WTC11 (cell line): ENCODE measurements at regions not wholly inside any gene's neighbourhood (a gene's known extent, or its start where the extent isn't known, plus 50 kb on each side); places are given as distances from the start of the nearest gene placed in this dataset.
"Not testable (repeated sequence)": the region's sequence is repeated elsewhere in the genome, so short reads cannot be mapped to it uniquely, and the experiment has no call there.

ENCODE experiments used
- ATAC-seq: fragments of 200-7000 bp; cut with Tn5 transposase; 2 replicates; pipeline ENCODE4 v1.10.0; 2021; ENCODE audit warnings: mild to moderate bottlenecking, moderate library complexity
- CTCF ChIA-PET: fragments of 300-600 bp; sonication (Branson Sonifier 250); formaldehyde crosslinking; loops from one replicate; lab custom pipeline; 2021; ENCODE audit warnings: antibody characterized with exemption; lab: Charles Lee
- POLR2A ChIA-PET: fragments of 350-600 bp; sonication (Branson Sonifier 250); formaldehyde crosslinking; loops from one replicate; lab custom pipeline; 2021; ENCODE audit warnings: antibody characterized with exemption; lab: Charles Lee
- DNase-seq: peaks from one replicate; pipeline ENCODE4 v3.0.0; 2021; ENCODE audit warnings: low spot score
- H3K27ac Mint-ChIP-seq: 2 replicates; pipeline ENCODE4 v1.8.0; 2021; ENCODE audit warnings: mixed read lengths
- H3K27me3 Mint-ChIP-seq: 2 replicates; pipeline ENCODE4 v1.8.0; 2021; ENCODE audit warnings: low read depth, mild to moderate bottlenecking, moderate library complexity, mixed read lengths
- H3K36me3 Mint-ChIP-seq: 2 replicates; pipeline ENCODE4 v1.8.0; 2021; ENCODE audit warnings: mixed read lengths
- H3K4me1 Mint-ChIP-seq: 2 replicates; pipeline ENCODE4 v1.8.0; 2022; ENCODE audit warnings: mixed read lengths
- H3K4me3 Mint-ChIP-seq: 2 replicates; pipeline ENCODE4 v1.8.0; 2021; ENCODE audit warnings: mild to moderate bottlenecking, moderate library complexity, mixed read lengths
- H3K9me3 Mint-ChIP-seq: 2 replicates; pipeline ENCODE4 v1.8.0; 2021; ENCODE audit warnings: mixed read lengths
- CBFB ChIP-seq: sonication (generic); formaldehyde crosslinking; IDR thresholded peaks from 2 replicates; pipeline ENCODE4 v1.8.1; 2022; ENCODE audit warnings: mild to moderate bottlenecking, low read depth, missing genetic modification reagents
- CDX4 ChIP-seq: fragments of 250-450 bp; sonication (Bioruptor Pico); IDR thresholded peaks from 2 replicates; pipeline ENCODE4 v1.9.0; 2021; ENCODE audit warnings: moderate library complexity, mild to moderate bottlenecking, inconsistent platforms, borderline replicate concordance
- ELF4 ChIP-seq: sonication (generic); formaldehyde crosslinking; IDR thresholded peaks from 2 replicates; pipeline ENCODE4 v1.8.1; 2022; ENCODE audit warnings: low read depth, mild to moderate bottlenecking, moderate library complexity, missing genetic modification reagents
- EMX1 ChIP-seq: fragments of 250-450 bp; sonication (Bioruptor Pico); IDR thresholded peaks from 2 replicates; pipeline ENCODE4 v1.8.0; 2021; ENCODE audit warnings: mild to moderate bottlenecking
- FOXJ3 ChIP-seq: sonication (generic); formaldehyde crosslinking; IDR thresholded peaks from 2 replicates; pipeline ENCODE4 v1.9.0; 2021; ENCODE audit warnings: missing genetic modification reagents, mild to moderate bottlenecking, borderline replicate concordance
- FOXP1 ChIP-seq: sonication (generic); formaldehyde crosslinking; IDR thresholded peaks from 2 replicates; pipeline ENCODE4 v1.8.0; 2022; ENCODE audit warnings: missing genetic modification reagents, mild to moderate bottlenecking, moderate library complexity, borderline replicate concordance
- JUN ChIP-seq: sonication (generic); formaldehyde crosslinking; IDR thresholded peaks from 2 replicates; pipeline ENCODE4 v1.8.0; 2023; ENCODE audit warnings: mild to moderate bottlenecking, missing genetic modification reagents
- MAX ChIP-seq: sonication (generic); formaldehyde crosslinking; IDR thresholded peaks from 2 replicates; pipeline ENCODE4 v1.8.0; 2022; ENCODE audit warnings: mild to moderate bottlenecking, missing genetic modification reagents
- NR1H2 ChIP-seq: sonication (generic); formaldehyde crosslinking; IDR thresholded peaks from 2 replicates; pipeline ENCODE4 v1.9.0; 2021; ENCODE audit warnings: mild to moderate bottlenecking, moderate library complexity, missing genetic modification reagents
- NR2C2 ChIP-seq: sonication (generic); formaldehyde crosslinking; IDR thresholded peaks from 2 replicates; pipeline ENCODE4 v1.8.0; 2022; ENCODE audit warnings: mild to moderate bottlenecking, missing genetic modification reagents
- RELA ChIP-seq: sonication (generic); formaldehyde crosslinking; IDR thresholded peaks from 2 replicates; pipeline ENCODE4 v1.8.1; 2022; ENCODE audit warnings: missing genetic modification reagents, mild to moderate bottlenecking, borderline replicate concordance
- RORB ChIP-seq: fragments of 250-450 bp; sonication (Bioruptor Pico); IDR thresholded peaks from 2 replicates; pipeline ENCODE4 v1.9.0; 2021; ENCODE audit warnings: mild to moderate bottlenecking
- SMAD3 ChIP-seq: sonication (generic); formaldehyde crosslinking; IDR thresholded peaks from 2 replicates; pipeline ENCODE4 v1.8.0; 2022; ENCODE audit warnings: missing genetic modification reagents, mild to moderate bottlenecking, borderline replicate concordance
- SMAD4 ChIP-seq: sonication (generic); formaldehyde crosslinking; IDR thresholded peaks from 2 replicates; pipeline ENCODE4 v1.8.0; 2022; ENCODE audit warnings: mild to moderate bottlenecking, missing genetic modification reagents
- ZMAT4 ChIP-seq: fragments of 250-450 bp; sonication (Bioruptor Pico); IDR thresholded peaks from 2 replicates; pipeline ENCODE4 v1.9.0; 2021; ENCODE audit warnings: mild to moderate bottlenecking
- ZNF317 ChIP-seq: sonication (generic); formaldehyde crosslinking; IDR thresholded peaks from 2 replicates; pipeline ENCODE4 v1.8.1; 2023; ENCODE audit warnings: low read depth, mild to moderate bottlenecking, moderate library complexity, missing genetic modification reagents, borderline replicate concordance
- ZNF512 ChIP-seq: sonication (generic); formaldehyde crosslinking; IDR thresholded peaks from 2 replicates; pipeline ENCODE4 v1.8.1; 2022; ENCODE audit warnings: missing genetic modification reagents, borderline replicate concordance
- TF ChIP-seq, protein P1 (sequence below): fragments of 200-600 bp; IDR thresholded peaks from 2 replicates; pipeline ENCODE4 v1.8.0; 2022; ENCODE audit warnings: antibody characterized with exemption
- TF ChIP-seq, protein P2 (sequence below): sonication (generic); formaldehyde crosslinking; IDR thresholded peaks from 2 replicates; pipeline ENCODE4 v1.8.1; 2023; ENCODE audit warnings: mild to moderate bottlenecking, missing genetic modification reagents
- TF ChIP-seq, protein P3 (sequence below): sonication (generic); formaldehyde crosslinking; IDR thresholded peaks from 2 replicates; pipeline ENCODE4 v1.8.0; 2023; ENCODE audit warnings: mild to moderate bottlenecking, missing genetic modification reagents

- TF ChIP-seq, protein P1, sequence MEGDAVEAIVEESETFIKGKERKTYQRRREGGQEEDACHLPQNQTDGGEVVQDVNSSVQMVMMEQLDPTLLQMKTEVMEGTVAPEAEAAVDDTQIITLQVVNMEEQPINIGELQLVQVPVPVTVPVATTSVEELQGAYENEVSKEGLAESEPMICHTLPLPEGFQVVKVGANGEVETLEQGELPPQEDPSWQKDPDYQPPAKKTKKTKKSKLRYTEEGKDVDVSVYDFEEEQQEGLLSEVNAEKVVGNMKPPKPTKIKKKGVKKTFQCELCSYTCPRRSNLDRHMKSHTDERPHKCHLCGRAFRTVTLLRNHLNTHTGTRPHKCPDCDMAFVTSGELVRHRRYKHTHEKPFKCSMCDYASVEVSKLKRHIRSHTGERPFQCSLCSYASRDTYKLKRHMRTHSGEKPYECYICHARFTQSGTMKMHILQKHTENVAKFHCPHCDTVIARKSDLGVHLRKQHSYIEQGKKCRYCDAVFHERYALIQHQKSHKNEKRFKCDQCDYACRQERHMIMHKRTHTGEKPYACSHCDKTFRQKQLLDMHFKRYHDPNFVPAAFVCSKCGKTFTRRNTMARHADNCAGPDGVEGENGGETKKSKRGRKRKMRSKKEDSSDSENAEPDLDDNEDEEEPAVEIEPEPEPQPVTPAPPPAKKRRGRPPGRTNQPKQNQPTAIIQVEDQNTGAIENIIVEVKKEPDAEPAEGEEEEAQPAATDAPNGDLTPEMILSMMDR: no peak
- TF ChIP-seq MAX (CRISPR knock-in tag): no peak
- TF ChIP-seq ZMAT4: no peak
Measured at GRCh38 chr4:18422685-18423084, 401.1 kb upstream of the LCORL start (continued).

DNA sequence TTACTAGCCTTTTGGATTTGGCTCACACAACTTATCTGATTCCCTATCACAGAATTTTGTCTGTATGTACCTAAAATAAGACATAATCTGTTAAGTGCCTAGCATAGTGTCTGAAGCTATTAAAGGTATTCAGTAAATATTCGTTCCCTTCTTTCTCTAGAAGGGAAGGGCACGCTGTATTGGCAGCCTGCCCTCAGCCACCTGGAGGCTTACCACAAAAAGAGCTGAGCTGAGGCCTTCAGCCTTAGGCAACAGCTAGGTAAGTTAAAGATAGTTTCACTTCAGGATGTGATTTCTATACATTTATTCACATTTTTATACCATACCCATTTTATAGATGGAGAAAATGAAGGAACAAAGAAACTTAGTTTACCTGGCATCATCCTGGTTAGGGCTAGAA, 400.0 kb upstream of the LCORL start:
- no peak overlapping the region for H3K4me3 Mint-ChIP-seq
- DNase-seq (no peak), ATAC-seq (no peak)
- no peak for TF ChIP-seq NR1H2 (CRISPR knock-in tag)
- TF ChIP-seq, protein P2, sequence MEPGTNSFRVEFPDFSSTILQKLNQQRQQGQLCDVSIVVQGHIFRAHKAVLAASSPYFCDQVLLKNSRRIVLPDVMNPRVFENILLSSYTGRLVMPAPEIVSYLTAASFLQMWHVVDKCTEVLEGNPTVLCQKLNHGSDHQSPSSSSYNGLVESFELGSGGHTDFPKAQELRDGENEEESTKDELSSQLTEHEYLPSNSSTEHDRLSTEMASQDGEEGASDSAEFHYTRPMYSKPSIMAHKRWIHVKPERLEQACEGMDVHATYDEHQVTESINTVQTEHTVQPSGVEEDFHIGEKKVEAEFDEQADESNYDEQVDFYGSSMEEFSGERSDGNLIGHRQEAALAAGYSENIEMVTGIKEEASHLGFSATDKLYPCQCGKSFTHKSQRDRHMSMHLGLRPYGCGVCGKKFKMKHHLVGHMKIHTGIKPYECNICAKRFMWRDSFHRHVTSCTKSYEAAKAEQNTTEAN (CRISPR knock-in tag): no peak
- H3K36me3 Mint-ChIP-seq: no peaks in the 10 kb centered on the region
- POLR2A ChIA-PET: no interaction called here
- H3K27me3 Mint-ChIP-seq: no peaks in the 10 kb centered on the region
- no peaks in the 10 kb centered on the region for H3K4me1 Mint-ChIP-seq
- H3K9me3 Mint-ChIP-seq: peaks cover 16% of the 10 kb centered on the region
- no peak overlapping the region for H3K27ac Mint-ChIP-seq
- CTCF ChIA-PET: no interaction called here

GRCh38 chr4:18419780-18420179, 398.2 kb upstream of the LCORL start:
- ATAC-seq (no peak), DNase-seq (no peak)
- Mint-ChIP-seq H3K27me3 (no peaks in the 10 kb centered on the region), H3K9me3 (peaks cover 9% of the 10 kb centered on the region; the same call in 1 of the 2 replicates), H3K4me3 (no peak overlapping the region), H3K36me3 (no peaks in the 10 kb centered on the region), H3K27ac (no peak overlapping the region), H3K4me1 (no peaks in the 10 kb centered on the region)
- ChIA-PET POLR2A (no interaction called here), CTCF (no interaction called here)
- TF ChIP-seq SMAD3 (CRISPR knock-in tag): no peak
- no peak for TF ChIP-seq EMX1 (CRISPR knock-in tag)
- TF ChIP-seq CDX4 (CRISPR knock-in tag): no peak
- TF ChIP-seq ZNF317 (CRISPR knock-in tag): no peak
- no peak for TF ChIP-seq RORB (CRISPR knock-in tag)
- no peak for TF ChIP-seq SMAD4 (CRISPR knock-in tag)
- TF ChIP-seq ELF4 (CRISPR knock-in tag): no peak
- no peak for TF ChIP-seq FOXJ3 (CRISPR knock-in tag)
- no peak for TF ChIP-seq NR2C2 (CRISPR knock-in tag)
- no peak for TF ChIP-seq JUN (CRISPR knock-in tag)
- no peak for TF ChIP-seq RELA (CRISPR knock-in tag)
- TF ChIP-seq FOXP1 (CRISPR knock-in tag): no peak
- TF ChIP-seq, protein P3, sequence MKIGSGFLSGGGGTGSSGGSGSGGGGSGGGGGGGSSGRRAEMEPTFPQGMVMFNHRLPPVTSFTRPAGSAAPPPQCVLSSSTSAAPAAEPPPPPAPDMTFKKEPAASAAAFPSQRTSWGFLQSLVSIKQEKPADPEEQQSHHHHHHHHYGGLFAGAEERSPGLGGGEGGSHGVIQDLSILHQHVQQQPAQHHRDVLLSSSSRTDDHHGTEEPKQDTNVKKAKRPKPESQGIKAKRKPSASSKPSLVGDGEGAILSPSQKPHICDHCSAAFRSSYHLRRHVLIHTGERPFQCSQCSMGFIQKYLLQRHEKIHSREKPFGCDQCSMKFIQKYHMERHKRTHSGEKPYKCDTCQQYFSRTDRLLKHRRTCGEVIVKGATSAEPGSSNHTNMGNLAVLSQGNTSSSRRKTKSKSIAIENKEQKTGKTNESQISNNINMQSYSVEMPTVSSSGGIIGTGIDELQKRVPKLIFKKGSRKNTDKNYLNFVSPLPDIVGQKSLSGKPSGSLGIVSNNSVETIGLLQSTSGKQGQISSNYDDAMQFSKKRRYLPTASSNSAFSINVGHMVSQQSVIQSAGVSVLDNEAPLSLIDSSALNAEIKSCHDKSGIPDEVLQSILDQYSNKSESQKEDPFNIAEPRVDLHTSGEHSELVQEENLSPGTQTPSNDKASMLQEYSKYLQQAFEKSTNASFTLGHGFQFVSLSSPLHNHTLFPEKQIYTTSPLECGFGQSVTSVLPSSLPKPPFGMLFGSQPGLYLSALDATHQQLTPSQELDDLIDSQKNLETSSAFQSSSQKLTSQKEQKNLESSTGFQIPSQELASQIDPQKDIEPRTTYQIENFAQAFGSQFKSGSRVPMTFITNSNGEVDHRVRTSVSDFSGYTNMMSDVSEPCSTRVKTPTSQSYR: no peak
- TF ChIP-seq CBFB (CRISPR knock-in tag): no peak
- TF ChIP-seq ZNF512 (CRISPR knock-in tag): no peak

GRCh38 chr4:18418195-18418898, 396.8 kb upstream of the LCORL start:
- H3K4me3 Mint-ChIP-seq, H3K4me1 Mint-ChIP-seq, POLR2A ChIA-PET, H3K36me3 Mint-ChIP-seq, H3K9me3 Mint-ChIP-seq, DNase-seq, ATAC-seq, H3K27me3 Mint-ChIP-seq, CTCF ChIA-PET, H3K27ac Mint-ChIP-seq: not testable (repeated sequence)
